Thyroid gland (tissue), 4 donors: ENCODE measurements at regions not wholly inside any gene's neighbourhood (a gene's known extent, or its start where the extent isn't known, plus 50 kb on each side); places are given as distances from the start of the nearest gene placed in this dataset.

Experiments used
- CTCF ChIP-seq, 6 experiments: fragments of 200-600 bp in 3 of 6; fragments of 450-650 bp in 3 of 6; sonication (generic) in 3 of 6; IDR thresholded peaks; one replicate each; pipeline ENCODE4 v1.5.1; 2016 to 2019; ENCODE audit warnings: antibody characterized with exemption in 6 of 6, mild to moderate bottlenecking in 2 of 6, inconsistent platforms in 1 of 6, moderate library complexity in 1 of 6
- POLR2A ChIP-seq, 2 donors: fragments of 450-650 bp; IDR thresholded peaks; one replicate each; pipeline ENCODE4 v1.6.1; 2017; ENCODE audit warnings: antibody characterized with exemption in 2 of 2, mild to moderate bottlenecking in 2 of 2, moderate library complexity in 1 of 2

- TF ChIP-seq POLR2A (IDR thresholded peaks at IDR 0.05) (no peak), CTCF (IDR thresholded peaks at IDR 0.05) (no peak)
Observed at GRCh38 chr9:23044549-23044948, 597.9 kb downstream of the DMRTA1 start.
